GM23338 (cell line): ENCODE measurements at regions not wholly inside any gene's neighbourhood (a gene's known extent, or its start where the extent isn't known, plus 50 kb on each side); places are given as distances from the start of the nearest gene placed in this dataset.

ENCODE experiments used
- CREB1 ChIP-seq: fragments of 250-450 bp; sonication (Bioruptor Pico); IDR thresholded peaks from 2 replicates; pipeline ENCODE4 v1.5.0; 2020; ENCODE audit warnings: low read depth, mild to moderate bottlenecking, moderate library complexity
- ETS1 ChIP-seq: IDR thresholded peaks from 2 replicates; pipeline ENCODE4 v1.6.1; 2016; ENCODE audit warnings: antibody characterized with exemption
- EZH2 ChIP-seq: fragments of 200-600 bp; sonication (generic); IDR thresholded peaks from one replicate; pipeline ENCODE4 v1.8.0; 2017; ENCODE audit warnings: antibody characterized with exemption, mild to moderate bottlenecking, low read depth; ENCODE audit not compliant: unreplicated experiment
- EZH2phosphoT487 ChIP-seq: fragments of 200-600 bp; sonication (generic); IDR thresholded peaks from one replicate; pipeline ENCODE4 v1.8.1; 2018; ENCODE audit warnings: antibody characterized with exemption; ENCODE audit not compliant: unreplicated experiment
- JUNB ChIP-seq: IDR thresholded peaks from one replicate; pipeline ENCODE4 v1.6.1; 2016; ENCODE audit warnings: antibody characterized with exemption; ENCODE audit not compliant: unreplicated experiment
- NANOG ChIP-seq: IDR thresholded peaks from 2 replicates; pipeline ENCODE4 v1.6.1; 2016; ENCODE audit warnings: antibody characterized with exemption, borderline replicate concordance
- POLR2AphosphoS5 ChIP-seq: IDR thresholded peaks from 2 replicates; pipeline ENCODE4 v1.6.1; 2016; ENCODE audit warnings: antibody characterized with exemption, low read depth
- STAT1 ChIP-seq: IDR thresholded peaks from one replicate; pipeline ENCODE4 v1.6.1; 2016; ENCODE audit warnings: antibody characterized with exemption; ENCODE audit not compliant: unreplicated experiment
- ZNF114 ChIP-seq: fragments of 250-450 bp; sonication (Bioruptor Pico); IDR thresholded peaks from 2 replicates; pipeline ENCODE4 v1.5.0; 2020; ENCODE audit warnings: mild to moderate bottlenecking, moderate library complexity
- ZNF331 ChIP-seq: fragments of 250-450 bp; sonication (Bioruptor Pico); IDR thresholded peaks from 2 replicates; pipeline ENCODE4 v1.5.0; 2020; ENCODE audit warnings: low read depth, mild to moderate bottlenecking, moderate library complexity
- TF ChIP-seq, protein P1 (sequence below): fragments of 250-450 bp; sonication (Bioruptor Pico); IDR thresholded peaks from 2 replicates; pipeline ENCODE4 v1.5.0; 2020; ENCODE audit warnings: mild to moderate bottlenecking, moderate library complexity
- TF ChIP-seq, protein P2 (sequence below), 2 experiments: fragments of 200-600 bp in 1 of 2; sonication (generic) in 1 of 2; conservative IDR thresholded peaks; 2 replicates each; pipeline versions ENCODE4 v1.5.1 to v1.6.1; 2016 to 2017; ENCODE audit warnings: antibody characterized with exemption in 2 of 2, low read depth in 2 of 2, mild to moderate bottlenecking in 2 of 2, moderate library complexity in 1 of 2
- TF ChIP-seq, protein P3 (sequence below): IDR thresholded peaks from one replicate; pipeline ENCODE4 v1.6.1; 2018; ENCODE audit warnings: antibody characterized with exemption; ENCODE audit not compliant: unreplicated experiment

DNA sequence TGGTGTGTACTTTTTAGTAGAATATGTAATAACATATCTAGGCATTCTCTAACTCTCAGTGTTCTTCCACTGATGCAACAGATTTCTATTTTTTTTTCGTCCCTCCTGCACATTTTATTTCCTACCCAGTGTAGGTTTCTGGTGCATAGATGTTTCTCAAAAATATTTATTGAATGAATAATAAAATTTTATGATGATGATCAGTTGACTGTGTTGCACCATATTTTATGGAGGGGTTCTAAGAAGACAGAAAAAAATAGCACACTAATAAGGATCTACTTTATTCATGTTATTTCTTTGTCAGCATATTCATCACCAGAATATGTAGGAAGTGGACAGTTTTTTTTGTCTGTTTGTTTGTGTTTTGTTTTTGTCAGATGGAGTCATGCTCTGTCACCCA, 2529.3 kb downstream of the ARAP2 start:
- TF ChIP-seq, protein P1, sequence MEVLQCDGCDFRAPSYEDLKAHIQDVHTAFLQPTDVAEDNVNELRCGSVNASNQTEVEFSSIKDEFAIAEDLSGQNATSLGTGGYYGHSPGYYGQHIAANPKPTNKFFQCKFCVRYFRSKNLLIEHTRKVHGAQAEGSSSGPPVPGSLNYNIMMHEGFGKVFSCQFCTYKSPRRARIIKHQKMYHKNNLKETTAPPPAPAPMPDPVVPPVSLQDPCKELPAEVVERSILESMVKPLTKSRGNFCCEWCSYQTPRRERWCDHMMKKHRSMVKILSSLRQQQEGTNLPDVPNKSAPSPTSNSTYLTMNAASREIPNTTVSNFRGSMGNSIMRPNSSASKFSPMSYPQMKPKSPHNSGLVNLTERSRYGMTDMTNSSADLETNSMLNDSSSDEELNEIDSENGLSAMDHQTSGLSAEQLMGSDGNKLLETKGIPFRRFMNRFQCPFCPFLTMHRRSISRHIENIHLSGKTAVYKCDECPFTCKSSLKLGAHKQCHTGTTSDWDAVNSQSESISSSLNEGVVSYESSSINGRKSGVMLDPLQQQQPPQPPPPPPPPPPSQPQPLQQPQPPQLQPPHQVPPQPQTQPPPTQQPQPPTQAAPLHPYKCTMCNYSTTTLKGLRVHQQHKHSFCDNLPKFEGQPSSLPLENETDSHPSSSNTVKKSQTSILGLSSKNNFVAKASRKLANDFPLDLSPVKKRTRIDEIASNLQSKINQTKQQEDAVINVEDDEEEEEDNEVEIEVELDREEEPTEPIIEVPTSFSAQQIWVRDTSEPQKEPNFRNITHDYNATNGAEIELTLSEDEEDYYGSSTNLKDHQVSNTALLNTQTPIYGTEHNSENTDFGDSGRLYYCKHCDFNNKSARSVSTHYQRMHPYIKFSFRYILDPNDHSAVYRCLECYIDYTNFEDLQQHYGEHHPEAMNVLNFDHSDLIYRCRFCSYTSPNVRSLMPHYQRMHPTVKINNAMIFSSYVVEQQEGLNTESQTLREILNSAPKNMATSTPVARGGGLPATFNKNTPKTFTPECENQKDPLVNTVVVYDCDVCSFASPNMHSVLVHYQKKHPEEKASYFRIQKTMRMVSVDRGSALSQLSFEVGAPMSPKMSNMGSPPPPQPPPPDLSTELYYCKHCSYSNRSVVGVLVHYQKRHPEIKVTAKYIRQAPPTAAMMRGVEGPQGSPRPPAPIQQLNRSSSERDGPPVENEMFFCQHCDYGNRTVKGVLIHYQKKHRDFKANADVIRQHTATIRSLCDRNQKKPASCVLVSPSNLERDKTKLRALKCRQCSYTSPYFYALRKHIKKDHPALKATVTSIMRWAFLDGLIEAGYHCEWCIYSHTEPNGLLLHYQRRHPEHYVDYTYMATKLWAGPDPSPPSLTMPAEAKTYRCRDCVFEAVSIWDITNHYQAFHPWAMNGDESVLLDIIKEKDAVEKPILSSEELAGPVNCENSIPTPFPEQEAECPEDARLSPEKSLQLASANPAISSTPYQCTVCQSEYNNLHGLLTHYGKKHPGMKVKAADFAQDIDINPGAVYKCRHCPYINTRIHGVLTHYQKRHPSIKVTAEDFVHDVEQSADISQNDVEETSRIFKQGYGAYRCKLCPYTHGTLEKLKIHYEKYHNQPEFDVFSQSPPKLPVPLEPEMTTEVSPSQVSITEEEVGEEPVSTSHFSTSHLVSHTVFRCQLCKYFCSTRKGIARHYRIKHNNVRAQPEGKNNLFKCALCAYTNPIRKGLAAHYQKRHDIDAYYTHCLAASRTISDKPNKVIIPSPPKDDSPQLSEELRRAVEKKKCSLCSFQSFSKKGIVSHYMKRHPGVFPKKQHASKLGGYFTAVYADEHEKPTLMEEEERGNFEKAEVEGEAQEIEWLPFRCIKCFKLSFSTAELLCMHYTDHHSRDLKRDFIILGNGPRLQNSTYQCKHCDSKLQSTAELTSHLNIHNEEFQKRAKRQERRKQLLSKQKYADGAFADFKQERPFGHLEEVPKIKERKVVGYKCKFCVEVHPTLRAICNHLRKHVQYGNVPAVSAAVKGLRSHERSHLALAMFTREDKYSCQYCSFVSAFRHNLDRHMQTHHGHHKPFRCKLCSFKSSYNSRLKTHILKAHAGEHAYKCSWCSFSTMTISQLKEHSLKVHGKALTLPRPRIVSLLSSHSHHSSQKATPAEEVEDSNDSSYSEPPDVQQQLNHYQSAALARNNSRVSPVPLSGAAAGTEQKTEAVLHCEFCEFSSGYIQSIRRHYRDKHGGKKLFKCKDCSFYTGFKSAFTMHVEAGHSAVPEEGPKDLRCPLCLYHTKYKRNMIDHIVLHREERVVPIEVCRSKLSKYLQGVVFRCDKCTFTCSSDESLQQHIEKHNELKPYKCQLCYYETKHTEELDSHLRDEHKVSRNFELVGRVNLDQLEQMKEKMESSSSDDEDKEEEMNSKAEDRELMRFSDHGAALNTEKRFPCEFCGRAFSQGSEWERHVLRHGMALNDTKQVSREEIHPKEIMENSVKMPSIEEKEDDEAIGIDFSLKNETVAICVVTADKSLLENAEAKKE (CRISPR knock-in tag): no peak
- TF ChIP-seq, protein P2, sequence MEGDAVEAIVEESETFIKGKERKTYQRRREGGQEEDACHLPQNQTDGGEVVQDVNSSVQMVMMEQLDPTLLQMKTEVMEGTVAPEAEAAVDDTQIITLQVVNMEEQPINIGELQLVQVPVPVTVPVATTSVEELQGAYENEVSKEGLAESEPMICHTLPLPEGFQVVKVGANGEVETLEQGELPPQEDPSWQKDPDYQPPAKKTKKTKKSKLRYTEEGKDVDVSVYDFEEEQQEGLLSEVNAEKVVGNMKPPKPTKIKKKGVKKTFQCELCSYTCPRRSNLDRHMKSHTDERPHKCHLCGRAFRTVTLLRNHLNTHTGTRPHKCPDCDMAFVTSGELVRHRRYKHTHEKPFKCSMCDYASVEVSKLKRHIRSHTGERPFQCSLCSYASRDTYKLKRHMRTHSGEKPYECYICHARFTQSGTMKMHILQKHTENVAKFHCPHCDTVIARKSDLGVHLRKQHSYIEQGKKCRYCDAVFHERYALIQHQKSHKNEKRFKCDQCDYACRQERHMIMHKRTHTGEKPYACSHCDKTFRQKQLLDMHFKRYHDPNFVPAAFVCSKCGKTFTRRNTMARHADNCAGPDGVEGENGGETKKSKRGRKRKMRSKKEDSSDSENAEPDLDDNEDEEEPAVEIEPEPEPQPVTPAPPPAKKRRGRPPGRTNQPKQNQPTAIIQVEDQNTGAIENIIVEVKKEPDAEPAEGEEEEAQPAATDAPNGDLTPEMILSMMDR (conservative IDR thresholded peaks at IDR 0.05; ENCODE audit: low read depth in 2 of 2): no peak
- no peak for TF ChIP-seq ZNF331 (CRISPR knock-in tag)
- no peak for TF ChIP-seq NANOG
- TF ChIP-seq, protein P3, sequence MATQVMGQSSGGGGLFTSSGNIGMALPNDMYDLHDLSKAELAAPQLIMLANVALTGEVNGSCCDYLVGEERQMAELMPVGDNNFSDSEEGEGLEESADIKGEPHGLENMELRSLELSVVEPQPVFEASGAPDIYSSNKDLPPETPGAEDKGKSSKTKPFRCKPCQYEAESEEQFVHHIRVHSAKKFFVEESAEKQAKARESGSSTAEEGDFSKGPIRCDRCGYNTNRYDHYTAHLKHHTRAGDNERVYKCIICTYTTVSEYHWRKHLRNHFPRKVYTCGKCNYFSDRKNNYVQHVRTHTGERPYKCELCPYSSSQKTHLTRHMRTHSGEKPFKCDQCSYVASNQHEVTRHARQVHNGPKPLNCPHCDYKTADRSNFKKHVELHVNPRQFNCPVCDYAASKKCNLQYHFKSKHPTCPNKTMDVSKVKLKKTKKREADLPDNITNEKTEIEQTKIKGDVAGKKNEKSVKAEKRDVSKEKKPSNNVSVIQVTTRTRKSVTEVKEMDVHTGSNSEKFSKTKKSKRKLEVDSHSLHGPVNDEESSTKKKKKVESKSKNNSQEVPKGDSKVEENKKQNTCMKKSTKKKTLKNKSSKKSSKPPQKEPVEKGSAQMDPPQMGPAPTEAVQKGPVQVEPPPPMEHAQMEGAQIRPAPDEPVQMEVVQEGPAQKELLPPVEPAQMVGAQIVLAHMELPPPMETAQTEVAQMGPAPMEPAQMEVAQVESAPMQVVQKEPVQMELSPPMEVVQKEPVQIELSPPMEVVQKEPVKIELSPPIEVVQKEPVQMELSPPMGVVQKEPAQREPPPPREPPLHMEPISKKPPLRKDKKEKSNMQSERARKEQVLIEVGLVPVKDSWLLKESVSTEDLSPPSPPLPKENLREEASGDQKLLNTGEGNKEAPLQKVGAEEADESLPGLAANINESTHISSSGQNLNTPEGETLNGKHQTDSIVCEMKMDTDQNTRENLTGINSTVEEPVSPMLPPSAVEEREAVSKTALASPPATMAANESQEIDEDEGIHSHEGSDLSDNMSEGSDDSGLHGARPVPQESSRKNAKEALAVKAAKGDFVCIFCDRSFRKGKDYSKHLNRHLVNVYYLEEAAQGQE: no peak
- TF ChIP-seq POLR2AphosphoS5: no peak
- TF ChIP-seq CREB1 (CRISPR knock-in tag): no peak
- TF ChIP-seq EZH2: no peak
- TF ChIP-seq EZH2phosphoT487: no peak
- no peak for TF ChIP-seq ZNF114 (CRISPR knock-in tag)
- no peak for TF ChIP-seq STAT1
- TF ChIP-seq JUNB: no peak
- no peak for TF ChIP-seq ETS1
